ENCODE measurements at regions not wholly inside any gene's neighbourhood (a gene's known extent, or its start where the extent isn't known, plus 50 kb on each side); places are given as distances from the start of the nearest gene placed in this dataset.

DNA sequence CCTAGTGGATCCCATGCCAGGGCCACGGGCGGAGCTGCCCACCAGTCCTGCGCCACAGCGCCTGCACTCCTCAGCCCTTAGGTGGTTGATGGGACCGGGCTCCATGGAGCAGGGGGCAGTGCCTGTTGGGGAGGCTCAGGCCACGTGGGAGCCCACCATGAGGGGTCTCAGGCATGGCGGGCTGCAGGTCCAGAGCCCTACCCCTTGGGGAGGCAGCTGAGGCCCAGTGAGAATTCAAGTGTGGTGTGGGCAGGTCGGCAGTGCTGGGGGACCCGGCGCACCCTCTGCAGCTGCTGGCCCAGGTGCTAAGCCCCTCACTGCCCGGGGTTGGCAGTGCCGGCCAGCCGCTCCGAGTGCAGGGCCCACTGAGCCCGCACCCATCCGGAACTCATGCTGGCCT lies 139.8 kb upstream of the LYZL2 start:
- no peak for DNase-seq (ENCODE audit: low read depth)
- no peak overlapping the region for H3K4me3 ChIP-seq (ENCODE audit: control insufficient read depth, low read depth, low read length)
- TF ChIP-seq, protein P1, sequence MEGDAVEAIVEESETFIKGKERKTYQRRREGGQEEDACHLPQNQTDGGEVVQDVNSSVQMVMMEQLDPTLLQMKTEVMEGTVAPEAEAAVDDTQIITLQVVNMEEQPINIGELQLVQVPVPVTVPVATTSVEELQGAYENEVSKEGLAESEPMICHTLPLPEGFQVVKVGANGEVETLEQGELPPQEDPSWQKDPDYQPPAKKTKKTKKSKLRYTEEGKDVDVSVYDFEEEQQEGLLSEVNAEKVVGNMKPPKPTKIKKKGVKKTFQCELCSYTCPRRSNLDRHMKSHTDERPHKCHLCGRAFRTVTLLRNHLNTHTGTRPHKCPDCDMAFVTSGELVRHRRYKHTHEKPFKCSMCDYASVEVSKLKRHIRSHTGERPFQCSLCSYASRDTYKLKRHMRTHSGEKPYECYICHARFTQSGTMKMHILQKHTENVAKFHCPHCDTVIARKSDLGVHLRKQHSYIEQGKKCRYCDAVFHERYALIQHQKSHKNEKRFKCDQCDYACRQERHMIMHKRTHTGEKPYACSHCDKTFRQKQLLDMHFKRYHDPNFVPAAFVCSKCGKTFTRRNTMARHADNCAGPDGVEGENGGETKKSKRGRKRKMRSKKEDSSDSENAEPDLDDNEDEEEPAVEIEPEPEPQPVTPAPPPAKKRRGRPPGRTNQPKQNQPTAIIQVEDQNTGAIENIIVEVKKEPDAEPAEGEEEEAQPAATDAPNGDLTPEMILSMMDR (conservative IDR thresholded peaks at IDR 0.05; ENCODE audit: control insufficient read depth, insufficient read depth, low read depth, low read length), result no peak

GRCh38 chr10:30765616-30766015 lies 136.1 kb upstream of the LYZL2 start:
- DNase-seq (ENCODE audit: low read depth), result peak; percentile 79
- TF ChIP-seq, protein P1 (conservative IDR thresholded peaks at IDR 0.05; ENCODE audit: control insufficient read depth, insufficient read depth, low read depth, low read length), result no peak
- no peak overlapping the region for H3K4me3 ChIP-seq (ENCODE audit: control insufficient read depth, low read depth, low read length)

- peak; percentile 76 for DNase-seq (ENCODE audit: low read depth)
- H3K4me3 ChIP-seq (ENCODE audit: control insufficient read depth, low read depth, low read length), result no peak overlapping the region
- TF ChIP-seq, protein P1 (conservative IDR thresholded peaks at IDR 0.05; ENCODE audit: control insufficient read depth, insufficient read depth, low read depth, low read length), result no peak
These were observed 135.6 kb upstream of the LYZL2 start for GRCh38 chr10:30765022-30765615.

- TF ChIP-seq, protein P1 (conservative IDR thresholded peaks at IDR 0.05; ENCODE audit: control insufficient read depth, insufficient read depth, low read depth, low read length), result no peak
- no peak overlapping the region for H3K4me3 ChIP-seq (ENCODE audit: control insufficient read depth, low read depth, low read length)
- DNase-seq (ENCODE audit: low read depth), result no peak
These were observed 134.4 kb upstream of the LYZL2 start for GRCh38 chr10:30763918-30764317.

DNA sequence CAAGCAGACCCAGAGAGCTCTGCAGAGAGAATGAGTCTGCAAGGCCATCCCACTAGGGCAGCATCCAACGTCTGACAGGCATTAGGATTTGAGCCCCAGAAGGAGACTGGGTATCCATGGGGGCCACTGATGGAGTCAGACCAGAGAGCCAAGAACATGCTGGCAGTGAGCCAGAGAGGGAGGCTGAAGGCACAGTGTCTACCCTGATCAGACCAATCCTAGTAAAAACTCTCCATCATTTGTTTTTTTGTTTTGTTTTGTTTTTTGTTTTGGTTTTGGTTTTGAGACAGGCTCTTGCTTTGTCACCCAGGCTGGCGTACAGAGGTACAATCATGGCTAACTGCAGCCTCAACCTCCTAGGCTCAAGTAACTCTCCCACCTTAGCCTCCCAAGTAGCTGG lies 133.1 kb upstream of the LYZL2 start:
- no peak for DNase-seq (ENCODE audit: low read depth)
- no peak overlapping the region for H3K4me3 ChIP-seq (ENCODE audit: control insufficient read depth, low read depth, low read length)
- TF ChIP-seq, protein P1 (conservative IDR thresholded peaks at IDR 0.05; ENCODE audit: control insufficient read depth, insufficient read depth, low read depth, low read length), result no peak

DNA sequence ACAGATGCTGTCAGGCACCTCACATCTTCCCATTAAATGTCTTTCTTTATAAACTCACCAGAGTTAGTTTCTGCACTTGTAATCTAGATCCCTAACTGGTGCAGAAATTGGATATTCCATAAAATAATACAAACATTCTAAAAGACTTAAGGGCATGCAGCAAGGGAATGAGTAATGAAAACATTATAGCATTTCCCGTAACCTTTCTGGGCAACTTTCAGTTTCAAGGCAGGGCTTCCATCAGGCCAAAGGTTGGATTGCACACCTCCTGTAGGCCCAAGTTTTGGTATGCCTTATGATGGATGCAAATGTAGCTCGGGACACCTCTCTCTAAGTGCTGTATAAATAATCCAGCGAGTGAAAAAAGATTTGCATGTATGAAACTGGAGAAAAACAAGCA lies 129.9 kb upstream of the LYZL2 start:
- peak; percentile 54 for DNase-seq (ENCODE audit: low read depth)
- H3K4me3 ChIP-seq (ENCODE audit: control insufficient read depth, low read depth, low read length), result no peak overlapping the region
- TF ChIP-seq, protein P1 (conservative IDR thresholded peaks at IDR 0.05; ENCODE audit: control insufficient read depth, insufficient read depth, low read depth, low read length), result no peak

DNA sequence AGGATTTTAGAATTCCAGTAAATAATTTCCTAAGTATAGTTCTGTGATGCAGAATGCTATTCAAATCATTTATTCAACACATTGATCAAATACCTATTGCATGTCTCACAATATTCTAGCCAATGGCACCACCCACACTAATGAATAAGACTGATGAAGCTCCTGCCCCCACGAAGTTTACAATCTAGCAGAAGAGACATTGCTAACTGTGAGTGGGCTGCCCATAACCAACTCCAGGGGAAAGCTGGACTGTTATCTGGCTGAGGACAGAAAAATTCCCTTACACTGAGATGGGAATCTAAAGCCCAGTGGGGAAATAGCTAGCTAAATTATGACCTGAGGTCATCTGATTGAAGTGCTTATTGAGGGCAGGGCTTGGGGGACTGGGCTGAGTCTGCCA lies 128.8 kb upstream of the LYZL2 start:
- DNase-seq (ENCODE audit: low read depth), result peak; percentile 27
- no peak overlapping the region for H3K4me3 ChIP-seq (ENCODE audit: control insufficient read depth, low read depth, low read length)
- TF ChIP-seq, protein P1 (conservative IDR thresholded peaks at IDR 0.05; ENCODE audit: control insufficient read depth, insufficient read depth, low read depth, low read length), result no peak
